B cell (primary cell): ENCODE measurements at regions not wholly inside any gene's neighbourhood (a gene's known extent, or its start where the extent isn't known, plus 50 kb on each side); places are given as distances from the start of the nearest gene placed in this dataset.

Source experiments
- ATAC-seq: fragments of 200-7000 bp; cut with Tn5 transposase; one replicate; pipeline ENCODE4 v1.10.0; 2021; ENCODE audit warnings: low read depth, mild to moderate bottlenecking, moderate number of reproducible peaks, moderate library complexity
- CTCF ChIA-PET: fragments of 350-600 bp; sonication (Branson Sonifier 250); formaldehyde crosslinking; loops from one replicate; lab custom pipeline; 2021; ENCODE audit warnings: antibody characterized with exemption, inconsistent platforms; lab: Charles Lee
- POLR2A ChIA-PET: fragments of 350-600 bp; sonication (Branson Sonifier 250); formaldehyde crosslinking; loops from one replicate; lab custom pipeline; 2021; ENCODE audit warnings: antibody characterized with exemption; lab: Charles Lee
- DNase-seq: peaks from one replicate; pipeline ENCODE4 v3.0.0; 2013
- H2AFZ ChIP-seq: 2 replicates; pipeline ENCODE4 v1.6.1; 2012; ENCODE audit warnings: mild to moderate bottlenecking, low read depth, low read length; ENCODE audit not compliant: insufficient read depth, poor library complexity, severe bottlenecking
- H3K27ac ChIP-seq, 2 donors: 1 replicate in 1 of 2; 2 replicates in 1 of 2; pipeline ENCODE4 v1.5.1; 2012 to 2013; ENCODE audit warnings: low read length in 2 of 2, mild to moderate bottlenecking in 2 of 2, moderate library complexity in 1 of 2
- H3K27me3 ChIP-seq, 4 experiments: fragments of 200-600 bp in 1 of 4; sonication (generic) in 1 of 4; replicated peaks in 1 of 4; 1 replicate in 2 of 4; 2 replicates in 2 of 4; pipeline versions ENCODE4 v1.6.1 to v1.7.0; 2013 to 2016; ENCODE audit warnings: low read length in 3 of 4, mild to moderate bottlenecking in 2 of 4, mixed read lengths in 1 of 4, moderate library complexity in 1 of 4; ENCODE audit not compliant: insufficient read depth in 4 of 4, control insufficient read depth in 3 of 4; ENCODE audit errors: control extremely low read depth in 1 of 4
- H3K36me3 ChIP-seq, 2 experiments: replicated peaks in 1 of 2; 1 replicate in 1 of 2; 2 replicates in 1 of 2; pipeline versions ENCODE4 v1.6.1 to v1.7.1; 2013; ENCODE audit warnings: low read length in 1 of 2; ENCODE audit not compliant: insufficient read depth in 2 of 2, control insufficient read depth in 1 of 2; ENCODE audit errors: control extremely low read depth in 1 of 2, extremely low read depth in 1 of 2
- H3K4me1 ChIP-seq, 2 donors: fragments of 200-600 bp in 1 of 2; sonication (generic) in 1 of 2; 1 replicate in 1 of 2; 2 replicates in 1 of 2; pipeline versions ENCODE4 v1.5.1 to v1.6.1; 2013 to 2017; ENCODE audit warnings: low read length in 2 of 2; ENCODE audit not compliant: control insufficient read depth in 2 of 2, insufficient read depth in 2 of 2
- H3K4me2 ChIP-seq: replicated peaks from 2 replicates; pipeline ENCODE3; 2012; ENCODE audit warnings: mild to moderate bottlenecking, low read depth, low read length; ENCODE audit not compliant: poor library complexity, severe bottlenecking
- H3K4me3 ChIP-seq, 5 experiments: fragments of 200-600 bp in 1 of 5; sonication (generic) in 1 of 5; 1 replicate in 3 of 5; 2 replicates in 2 of 5; pipeline versions ENCODE4 v1.5.1 to v1.7.0; 2011 to 2016; ENCODE audit warnings: low read length in 4 of 5, mild to moderate bottlenecking in 4 of 5, low read depth in 2 of 5, control low read depth in 1 of 5, moderate library complexity in 1 of 5; ENCODE audit not compliant: insufficient read depth in 1 of 5; ENCODE audit errors: control extremely low read depth in 1 of 5, extremely low read depth in 1 of 5
- H3K79me2 ChIP-seq: fragments of 200-600 bp; sonication (generic); one replicate; pipeline ENCODE4 v1.6.0; 2016; ENCODE audit warnings: low read length; ENCODE audit not compliant: control insufficient read depth, insufficient read depth
- H3K9ac ChIP-seq: fragments of 200-600 bp; sonication (generic); 2 replicates; pipeline ENCODE4 v1.6.1; 2017; ENCODE audit warnings: mild to moderate bottlenecking, low read length, moderate library complexity
- H3K9me3 ChIP-seq, 3 donors: one replicate each; pipeline versions ENCODE4 v1.6.1 to v1.7.1; 2013; ENCODE audit warnings: low read length in 2 of 3; ENCODE audit not compliant: control insufficient read depth in 2 of 3, insufficient read depth in 1 of 3; ENCODE audit errors: control extremely low read depth in 1 of 3
- H4K20me1 ChIP-seq: 2 replicates; pipeline ENCODE4 v1.6.0; 2012; ENCODE audit warnings: mild to moderate bottlenecking, low read length; ENCODE audit not compliant: insufficient read depth, control insufficient read depth, poor library complexity, severe bottlenecking
- H3K27ac Mint-ChIP-seq: one replicate; pipeline ENCODE4 v1.8.0; 2021; ENCODE audit warnings: mixed read lengths
- H3K27me3 Mint-ChIP-seq: one replicate; pipeline ENCODE4 v1.8.0; 2021; ENCODE audit warnings: mixed read lengths
- H3K4me1 Mint-ChIP-seq: one replicate; pipeline ENCODE4 v1.8.0; 2021; ENCODE audit warnings: mixed read lengths
- H3K4me3 Mint-ChIP-seq: one replicate; pipeline ENCODE4 v1.8.0; 2021; ENCODE audit warnings: mixed read lengths
- H3K9me3 Mint-ChIP-seq: one replicate; pipeline ENCODE4 v1.8.0; 2022; ENCODE audit warnings: mixed read lengths; ENCODE audit not compliant: insufficient read depth
- EZH2 ChIP-seq: IDR thresholded peaks from 2 replicates; pipeline ENCODE4 v1.6.1; 2012; ENCODE audit warnings: borderline replicate concordance, low read depth, mild to moderate bottlenecking, moderate library complexity, low read length; ENCODE audit not compliant: insufficient read depth, poor library complexity, severe bottlenecking
- WGBS: methylation state at CpG from one replicate; pipeline ENCODE4 v1.1.5; 2013; ENCODE audit warnings: missing lambda C conversion rate; ENCODE audit not compliant: insufficient coverage; 5-methylcytosine and 5-hydroxymethylcytosine counted together
- intact Hi-C: fragments of 100-400 bp; cut with micrococcal nuclease; formaldehyde crosslinking; loops from one replicate; pipeline ENCODE4 v1.10.0; 2022
- TF ChIP-seq, protein P1 (sequence below): fragments of 200-600 bp; IDR thresholded peaks from one replicate; pipeline ENCODE4 v1.8.0; 2022; ENCODE audit warnings: antibody characterized with exemption, mild to moderate bottlenecking

DNA sequence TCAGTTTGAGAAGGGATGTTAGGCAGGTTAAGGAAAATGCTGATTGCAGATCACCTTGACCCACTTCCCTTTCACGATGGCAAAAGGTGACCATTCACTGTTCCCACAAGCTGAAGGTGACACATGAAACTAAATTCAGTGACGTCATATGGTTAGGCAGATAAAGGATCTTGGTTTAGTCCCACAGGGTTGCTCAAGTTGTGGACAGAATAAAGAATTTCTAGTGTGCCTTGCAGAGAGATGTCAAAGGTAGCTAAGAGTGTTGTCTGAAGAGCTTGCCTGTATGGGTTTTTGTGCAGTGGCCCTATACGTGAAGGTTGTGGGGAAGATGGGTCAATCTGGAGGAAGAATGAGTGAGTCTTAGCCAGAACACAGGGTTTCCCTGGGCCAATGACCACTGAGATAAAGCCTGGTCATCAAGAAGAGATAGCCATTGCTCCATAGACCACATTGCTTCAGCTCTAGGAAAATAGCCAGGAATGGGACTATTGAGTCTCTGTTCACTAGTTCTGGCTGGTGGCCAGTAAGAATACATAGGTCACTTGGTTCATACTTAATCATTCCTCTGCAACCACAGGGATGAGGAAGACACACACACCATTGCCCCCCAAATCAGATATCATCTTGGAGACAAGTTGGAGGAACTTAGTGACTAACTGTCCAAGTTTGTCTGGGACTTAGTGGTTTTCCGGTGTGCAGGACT lies 148.5 kb upstream of the ATXN1 start:
- Histone ChIP-seq H3K79me2 (no peaks in the 10 kb centered on the region), H3K9ac (no peak overlapping the region), H3K4me3 (no peak overlapping the region), H3K27me3 (no peaks in the 10 kb centered on the region), H4K20me1 (no peaks in the 10 kb centered on the region), H3K4me2 (no peak overlapping the region), H3K9me3 (peaks cover 0 to 10% (median 4%) of the 10 kb centered on the region in 3 donors), H3K27ac (no peak overlapping the region), H3K4me1 (no peaks in the 10 kb centered on the region), H3K36me3 (no peaks in the 10 kb centered on the region), H2AFZ (no peak overlapping the region)
- Mint-ChIP-seq H3K4me3 (no peak overlapping the region), H3K27ac (no peak overlapping the region), H3K4me1 (no peaks in the 10 kb centered on the region), H3K27me3 (peaks cover 22% of the 10 kb centered on the region), H3K9me3 (peaks cover 5% of the 10 kb centered on the region)
- intact Hi-C loops: no loop called here
- DNase-seq (no peak), ATAC-seq (no peak)
- ChIA-PET POLR2A (no interaction called here), CTCF (interaction anchor here (0.7 kb wide), 1 partner anchor 574 kb away, joined by 4 read pairs; no protein-coding TSS in a partner anchor)
- TF ChIP-seq, protein P1, sequence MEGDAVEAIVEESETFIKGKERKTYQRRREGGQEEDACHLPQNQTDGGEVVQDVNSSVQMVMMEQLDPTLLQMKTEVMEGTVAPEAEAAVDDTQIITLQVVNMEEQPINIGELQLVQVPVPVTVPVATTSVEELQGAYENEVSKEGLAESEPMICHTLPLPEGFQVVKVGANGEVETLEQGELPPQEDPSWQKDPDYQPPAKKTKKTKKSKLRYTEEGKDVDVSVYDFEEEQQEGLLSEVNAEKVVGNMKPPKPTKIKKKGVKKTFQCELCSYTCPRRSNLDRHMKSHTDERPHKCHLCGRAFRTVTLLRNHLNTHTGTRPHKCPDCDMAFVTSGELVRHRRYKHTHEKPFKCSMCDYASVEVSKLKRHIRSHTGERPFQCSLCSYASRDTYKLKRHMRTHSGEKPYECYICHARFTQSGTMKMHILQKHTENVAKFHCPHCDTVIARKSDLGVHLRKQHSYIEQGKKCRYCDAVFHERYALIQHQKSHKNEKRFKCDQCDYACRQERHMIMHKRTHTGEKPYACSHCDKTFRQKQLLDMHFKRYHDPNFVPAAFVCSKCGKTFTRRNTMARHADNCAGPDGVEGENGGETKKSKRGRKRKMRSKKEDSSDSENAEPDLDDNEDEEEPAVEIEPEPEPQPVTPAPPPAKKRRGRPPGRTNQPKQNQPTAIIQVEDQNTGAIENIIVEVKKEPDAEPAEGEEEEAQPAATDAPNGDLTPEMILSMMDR: no peak
- no peak for TF ChIP-seq EZH2
- WGBS: 78% methylated on average over 3 of the region's 4 CpGs

DNA sequence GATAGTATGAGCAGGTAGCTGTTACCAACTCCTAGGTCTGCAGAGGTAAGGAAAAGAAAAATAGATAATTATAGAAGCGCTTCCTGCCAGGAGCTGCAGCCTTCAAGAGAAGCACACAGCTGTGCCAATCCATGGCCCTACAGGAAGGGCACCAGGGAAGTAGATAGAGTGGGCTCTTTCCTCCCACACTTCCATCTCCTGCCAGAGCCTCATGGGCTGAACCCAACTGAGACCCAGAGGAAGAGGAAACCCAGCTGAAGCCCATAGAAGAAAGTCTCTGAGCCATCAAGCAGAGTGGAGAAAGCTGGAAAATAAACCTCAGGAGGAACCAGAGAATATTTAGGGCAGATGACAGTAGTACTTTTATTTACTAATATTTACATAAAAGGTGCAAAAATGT lies 146.7 kb upstream of the ATXN1 start:
- Histone ChIP-seq H3K4me2 (no peak overlapping the region), H4K20me1 (no peaks in the 10 kb centered on the region), H3K9ac (no peak overlapping the region), H2AFZ (no peak overlapping the region), H3K27me3 (no peaks in the 10 kb centered on the region), H3K36me3 (no peaks in the 10 kb centered on the region), H3K79me2 (no peaks in the 10 kb centered on the region), H3K27ac (no peak overlapping the region), H3K9me3 (peaks cover 0 to 9% (median 0%) of the 10 kb centered on the region in 3 donors), H3K4me1 (no peaks in the 10 kb centered on the region), H3K4me3 (no peak overlapping the region)
- ATAC-seq (no peak), DNase-seq (no peak)
- Mint-ChIP-seq H3K27ac (no peak overlapping the region), H3K4me3 (no peak overlapping the region), H3K4me1 (no peaks in the 10 kb centered on the region), H3K9me3 (peaks cover 2% of the 10 kb centered on the region), H3K27me3 (peaks cover 30% of the 10 kb centered on the region)
- WGBS: no CpG with 5 or more reads among the region's 1 CpG
- intact Hi-C loops: no loop called here
- ChIA-PET POLR2A (no interaction called here), CTCF (no interaction called here)
- no peak for TF ChIP-seq EZH2
- TF ChIP-seq, protein P1: no peak
